ENCODE measurements at regions not wholly inside any gene's neighbourhood (a gene's known extent, or its start where the extent isn't known, plus 50 kb on each side); places are given as distances from the start of the nearest gene placed in this dataset.

GRCh38 chr4:130197946-130198345 lies 1102.0 kb downstream of the C4orf33 start:
- no peak for TF ChIP-seq POLR2A (IDR thresholded peaks at IDR 0.05; ENCODE audit: low read length)
- TF ChIP-seq, protein P1, sequence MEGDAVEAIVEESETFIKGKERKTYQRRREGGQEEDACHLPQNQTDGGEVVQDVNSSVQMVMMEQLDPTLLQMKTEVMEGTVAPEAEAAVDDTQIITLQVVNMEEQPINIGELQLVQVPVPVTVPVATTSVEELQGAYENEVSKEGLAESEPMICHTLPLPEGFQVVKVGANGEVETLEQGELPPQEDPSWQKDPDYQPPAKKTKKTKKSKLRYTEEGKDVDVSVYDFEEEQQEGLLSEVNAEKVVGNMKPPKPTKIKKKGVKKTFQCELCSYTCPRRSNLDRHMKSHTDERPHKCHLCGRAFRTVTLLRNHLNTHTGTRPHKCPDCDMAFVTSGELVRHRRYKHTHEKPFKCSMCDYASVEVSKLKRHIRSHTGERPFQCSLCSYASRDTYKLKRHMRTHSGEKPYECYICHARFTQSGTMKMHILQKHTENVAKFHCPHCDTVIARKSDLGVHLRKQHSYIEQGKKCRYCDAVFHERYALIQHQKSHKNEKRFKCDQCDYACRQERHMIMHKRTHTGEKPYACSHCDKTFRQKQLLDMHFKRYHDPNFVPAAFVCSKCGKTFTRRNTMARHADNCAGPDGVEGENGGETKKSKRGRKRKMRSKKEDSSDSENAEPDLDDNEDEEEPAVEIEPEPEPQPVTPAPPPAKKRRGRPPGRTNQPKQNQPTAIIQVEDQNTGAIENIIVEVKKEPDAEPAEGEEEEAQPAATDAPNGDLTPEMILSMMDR (IDR thresholded peaks at IDR 0.05), result no peak
- no peak for TF ChIP-seq NR3C1 (IDR thresholded peaks at IDR 0.05)
- TF ChIP-seq JUN (IDR thresholded peaks at IDR 0.05), result no peak

All from A549 (cell line).